ENCODE measurements at regions not wholly inside any gene's neighbourhood (a gene's known extent, or its start where the extent isn't known, plus 50 kb on each side); places are given as distances from the start of the nearest gene placed in this dataset.

- no peak for ATAC-seq (ENCODE audit: insufficient read depth, low read depth)
- H3K27me3 ChIP-seq (ENCODE audit: insufficient read depth, low read length, poor library complexity) = no peaks in the 10 kb centered on the region
- H3K9ac ChIP-seq (ENCODE audit: low read depth, low read length) = no peak overlapping the region
- TF ChIP-seq EZH2 (IDR thresholded peaks at IDR 0.05; ENCODE audit: borderline replicate concordance, low read depth, low read length, severe bottlenecking) (no peak), CTCF (IDR thresholded peaks at IDR 0.05; ENCODE audit: borderline replicate concordance, extremely low read depth, low read length, poor library complexity, severe bottlenecking) (no peak)
- H3K9me3 ChIP-seq (ENCODE audit: insufficient read depth, low read length, severe bottlenecking) = no peaks in the 10 kb centered on the region
- H3K4me1 ChIP-seq (ENCODE audit: insufficient read depth, low read length) = no peaks in the 10 kb centered on the region
- no peak for DNase-seq
- H3K36me3 ChIP-seq (ENCODE audit: insufficient read depth, low read length) = no peaks in the 10 kb centered on the region
- no peak overlapping the region for H3K4me2 ChIP-seq (ENCODE audit: insufficient read depth, low read length)
- H3K4me3 ChIP-seq (ENCODE audit: low read depth in 1 of 2, low read length in 2 of 2) = no peak overlapping the region
- no peaks in the 10 kb centered on the region for H4K20me1 ChIP-seq (ENCODE audit: insufficient read depth, low read length)
- H2AFZ ChIP-seq (ENCODE audit: low read depth, low read length) = no peak overlapping the region
- no peaks in the 10 kb centered on the region for H3K79me2 ChIP-seq (ENCODE audit: insufficient read depth, low read length)
- H3K27ac ChIP-seq (ENCODE audit: low read length) = no peak overlapping the region
Measured at GRCh38 chr1:58119971-58120370, 426.6 kb downstream of the OMA1 start.

- Histone ChIP-seq H3K4me2 (ENCODE audit: insufficient read depth, low read length) (no peak overlapping the region), H3K36me3 (ENCODE audit: insufficient read depth, low read length) (no peaks in the 10 kb centered on the region), H3K4me3 (ENCODE audit: low read depth in 1 of 2, low read length in 2 of 2) (no peak overlapping the region), H4K20me1 (ENCODE audit: insufficient read depth, low read length) (no peaks in the 10 kb centered on the region), H2AFZ (ENCODE audit: low read depth, low read length) (no peak overlapping the region), H3K79me2 (ENCODE audit: insufficient read depth, low read length) (no peaks in the 10 kb centered on the region), H3K9me3 (ENCODE audit: insufficient read depth, low read length, severe bottlenecking) (no peaks in the 10 kb centered on the region), H3K9ac (ENCODE audit: low read depth, low read length) (no peak overlapping the region), H3K27me3 (ENCODE audit: insufficient read depth, low read length, poor library complexity) (no peaks in the 10 kb centered on the region), H3K27ac (ENCODE audit: low read length) (no peak overlapping the region), H3K4me1 (ENCODE audit: insufficient read depth, low read length) (no peaks in the 10 kb centered on the region)
- no peak for DNase-seq
- TF ChIP-seq CTCF (IDR thresholded peaks at IDR 0.05; ENCODE audit: borderline replicate concordance, extremely low read depth, low read length, poor library complexity, severe bottlenecking) (no peak), EZH2 (IDR thresholded peaks at IDR 0.05; ENCODE audit: borderline replicate concordance, low read depth, low read length, severe bottlenecking) (no peak)
- ATAC-seq (ENCODE audit: insufficient read depth, low read depth) = no peak
Measured at GRCh38 chr1:58116284-58116683, 430.2 kb downstream of the OMA1 start.

GRCh38 chr1:58109646-58110200 lies 436.8 kb downstream of the OMA1 start:
- Histone ChIP-seq H3K79me2 (ENCODE audit: insufficient read depth, low read length) (no peaks in the 10 kb centered on the region), H3K27ac (ENCODE audit: low read length) (no peak overlapping the region), H3K9me3 (ENCODE audit: insufficient read depth, low read length, severe bottlenecking) (no peaks in the 10 kb centered on the region), H4K20me1 (ENCODE audit: insufficient read depth, low read length) (no peaks in the 10 kb centered on the region), H3K27me3 (ENCODE audit: insufficient read depth, low read length, poor library complexity) (peaks cover 3% of the 10 kb centered on the region), H3K4me3 (ENCODE audit: low read depth in 1 of 2, low read length in 2 of 2) (no peak overlapping the region), H3K4me1 (ENCODE audit: insufficient read depth, low read length) (no peaks in the 10 kb centered on the region), H2AFZ (ENCODE audit: low read depth, low read length) (no peak overlapping the region), H3K9ac (ENCODE audit: low read depth, low read length) (no peak overlapping the region), H3K4me2 (ENCODE audit: insufficient read depth, low read length) (no peak overlapping the region), H3K36me3 (ENCODE audit: insufficient read depth, low read length) (no peaks in the 10 kb centered on the region)
- no peak for TF ChIP-seq EZH2 (IDR thresholded peaks at IDR 0.05; ENCODE audit: borderline replicate concordance, low read depth, low read length, severe bottlenecking)
- no peak for TF ChIP-seq CTCF (IDR thresholded peaks at IDR 0.05; ENCODE audit: borderline replicate concordance, extremely low read depth, low read length, poor library complexity, severe bottlenecking)
- no peak for DNase-seq
- no peak for ATAC-seq (ENCODE audit: insufficient read depth, low read depth)

GRCh38 chr1:58108783-58109182 lies 437.7 kb downstream of the OMA1 start:
- ATAC-seq (ENCODE audit: insufficient read depth, low read depth) (no peak), DNase-seq (no peak)
- Histone ChIP-seq H2AFZ (ENCODE audit: low read depth, low read length) (no peak overlapping the region), H3K36me3 (ENCODE audit: insufficient read depth, low read length) (no peaks in the 10 kb centered on the region), H3K27ac (ENCODE audit: low read length) (no peak overlapping the region), H3K79me2 (ENCODE audit: insufficient read depth, low read length) (no peaks in the 10 kb centered on the region), H3K4me3 (ENCODE audit: low read depth in 1 of 2, low read length in 2 of 2) (no peak overlapping the region), H3K9me3 (ENCODE audit: insufficient read depth, low read length, severe bottlenecking) (no peaks in the 10 kb centered on the region), H3K4me1 (ENCODE audit: insufficient read depth, low read length) (no peaks in the 10 kb centered on the region), H3K9ac (ENCODE audit: low read depth, low read length) (no peak overlapping the region), H3K4me2 (ENCODE audit: insufficient read depth, low read length) (no peak overlapping the region), H4K20me1 (ENCODE audit: insufficient read depth, low read length) (no peaks in the 10 kb centered on the region), H3K27me3 (ENCODE audit: insufficient read depth, low read length, poor library complexity) (peaks cover 3% of the 10 kb centered on the region)
- TF ChIP-seq CTCF (IDR thresholded peaks at IDR 0.05; ENCODE audit: borderline replicate concordance, extremely low read depth, low read length, poor library complexity, severe bottlenecking) = no peak
- TF ChIP-seq EZH2 (IDR thresholded peaks at IDR 0.05; ENCODE audit: borderline replicate concordance, low read depth, low read length, severe bottlenecking) = no peak

Measured in DND-41 (cell line).